ENCODE measurements at regions not wholly inside any gene's neighbourhood (a gene's known extent, or its start where the extent isn't known, plus 50 kb on each side); places are given as distances from the start of the nearest gene placed in this dataset.
A peak's percentile ranks its signal among the peaks of the same experiment; 100 is the strongest.
"Not testable (repeated sequence)": the region's sequence is repeated elsewhere in the genome, so short reads cannot be mapped to it uniquely, and the experiment has no call there.

DNA sequence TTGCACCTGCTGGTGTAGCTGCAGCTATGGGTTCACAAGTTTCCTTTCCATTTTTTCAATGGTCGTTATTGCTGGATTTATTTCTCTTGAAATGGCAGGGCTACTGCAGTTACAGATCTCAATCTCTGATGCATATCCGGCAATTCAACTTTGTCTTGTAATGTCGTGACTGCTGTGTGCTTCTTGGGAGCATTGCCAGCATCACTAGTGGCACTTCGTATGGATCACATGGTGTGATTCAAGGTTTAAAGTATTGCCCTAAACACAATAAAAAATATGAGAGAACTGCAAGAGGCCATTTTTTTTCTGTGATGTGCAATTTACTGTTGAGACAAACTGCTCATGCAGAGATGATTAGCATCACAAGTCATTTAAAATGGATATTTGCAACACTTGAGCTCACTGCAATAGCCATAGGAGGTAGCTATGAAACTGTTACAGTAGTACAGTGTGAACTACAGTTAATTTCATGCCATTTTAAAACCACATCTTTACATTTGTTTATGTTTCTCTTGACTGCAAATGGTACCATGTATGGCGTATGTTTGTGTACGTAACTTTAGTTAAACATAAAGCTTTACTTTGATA is 217.4 kb upstream of the PDE3A start:
- Histone ChIP-seq H3K27me3 (ENCODE audit: control insufficient read depth, insufficient read depth, low read length) (no peaks in the 10 kb centered on the region), H3K9ac (ENCODE audit: insufficient read depth, low read length) (no peak overlapping the region), H4K20me1 (ENCODE audit: control insufficient read depth, extremely low read depth, insufficient read depth, low read length) (no peaks in the 10 kb centered on the region), H3K4me2 (ENCODE audit: extremely low read depth, insufficient read depth, low read length) (no peak overlapping the region), H3K36me3 (ENCODE audit: control insufficient read depth, insufficient read depth, low read length) (no peaks in the 10 kb centered on the region), H2AFZ (ENCODE audit: low read length) (no peak overlapping the region), H3K4me3 (replicated peaks in 1 of 4; ENCODE audit: control extremely low read depth in 1 of 4, insufficient read depth in 1 of 4, low read depth in 3 of 4, low read length in 4 of 4) (no peak overlapping the region), H3K27ac (ENCODE audit: insufficient read depth, low read length) (no peak overlapping the region), H3K79me2 (ENCODE audit: control insufficient read depth, insufficient read depth, low read length) (no peaks in the 10 kb centered on the region), H3K9me3 (ENCODE audit: control insufficient read depth, insufficient read depth, low read depth, low read length) (no peaks in the 10 kb centered on the region), H3K4me1 (ENCODE audit: control insufficient read depth, extremely low read depth, insufficient read depth, low read length) (no peaks in the 10 kb centered on the region)
- no peak for TF ChIP-seq EZH2 (IDR thresholded peaks at IDR 0.05; ENCODE audit: low read length, missing control alignments)
- no peak for TF ChIP-seq CTCF (conservative IDR thresholded peaks at IDR 0.05 in 1 of 2, IDR thresholded peaks at IDR 0.05 in 1 of 2; ENCODE audit: low read depth in 1 of 2, low read length in 2 of 2)
- no peak for DNase-seq (ENCODE audit: low read depth in 2 of 2)

- peak overlapping the region; percentile 68 for H2AFZ ChIP-seq (ENCODE audit: low read length)
These were observed 214.3 kb upstream of the PDE3A start for GRCh38 chr12:20154052-20154451.

GRCh38 chr12:20155374-20155773 is 213.0 kb upstream of the PDE3A start:
- no peaks in the 10 kb centered on the region for H3K79me2 ChIP-seq (ENCODE audit: control insufficient read depth, insufficient read depth, low read length)
- no peak overlapping the region for H3K4me3 ChIP-seq (replicated peaks in 1 of 4; ENCODE audit: control extremely low read depth in 1 of 4, insufficient read depth in 1 of 4, low read depth in 3 of 4, low read length in 4 of 4)
- TF ChIP-seq CTCF (conservative IDR thresholded peaks at IDR 0.05 in 1 of 2, IDR thresholded peaks at IDR 0.05 in 1 of 2; ENCODE audit: low read depth in 1 of 2, low read length in 2 of 2), result no peak
- no peak for TF ChIP-seq EZH2 (IDR thresholded peaks at IDR 0.05; ENCODE audit: low read length, missing control alignments)
- H3K9me3 ChIP-seq (ENCODE audit: control insufficient read depth, insufficient read depth, low read depth, low read length), result no peaks in the 10 kb centered on the region
- H3K4me2 ChIP-seq (ENCODE audit: extremely low read depth, insufficient read depth, low read length), result no peak overlapping the region
- H2AFZ ChIP-seq (ENCODE audit: low read length), result no peak overlapping the region
- no peaks in the 10 kb centered on the region for H4K20me1 ChIP-seq (ENCODE audit: control insufficient read depth, extremely low read depth, insufficient read depth, low read length)
- H3K27me3 ChIP-seq (ENCODE audit: control insufficient read depth, insufficient read depth, low read length), result no peaks in the 10 kb centered on the region
- no peaks in the 10 kb centered on the region for H3K36me3 ChIP-seq (ENCODE audit: control insufficient read depth, insufficient read depth, low read length)
- no peak overlapping the region for H3K9ac ChIP-seq (ENCODE audit: insufficient read depth, low read length)
- DNase-seq (ENCODE audit: low read depth in 2 of 2), result no peak
- H3K27ac ChIP-seq (ENCODE audit: insufficient read depth, low read length), result no peak overlapping the region
- no peaks in the 10 kb centered on the region for H3K4me1 ChIP-seq (ENCODE audit: control insufficient read depth, extremely low read depth, insufficient read depth, low read length)

More at GRCh38 chr12:20154052-20154451, 214.3 kb upstream of the PDE3A start:
- no peaks in the 10 kb centered on the region for H3K9me3 ChIP-seq (ENCODE audit: control insufficient read depth, insufficient read depth, low read depth, low read length)
- no peak overlapping the region for H3K4me3 ChIP-seq (replicated peaks in 1 of 4; ENCODE audit: control extremely low read depth in 1 of 4, insufficient read depth in 1 of 4, low read depth in 3 of 4, low read length in 4 of 4)
- H4K20me1 ChIP-seq (ENCODE audit: control insufficient read depth, extremely low read depth, insufficient read depth, low read length), result no peaks in the 10 kb centered on the region
- no peak for TF ChIP-seq CTCF (conservative IDR thresholded peaks at IDR 0.05 in 1 of 2, IDR thresholded peaks at IDR 0.05 in 1 of 2; ENCODE audit: low read depth in 1 of 2, low read length in 2 of 2)
- no peak for TF ChIP-seq EZH2 (IDR thresholded peaks at IDR 0.05; ENCODE audit: low read length, missing control alignments)
- H3K4me1 ChIP-seq (ENCODE audit: control insufficient read depth, extremely low read depth, insufficient read depth, low read length), result no peaks in the 10 kb centered on the region
- no peak overlapping the region for H3K4me2 ChIP-seq (ENCODE audit: extremely low read depth, insufficient read depth, low read length)
- H3K9ac ChIP-seq (ENCODE audit: insufficient read depth, low read length), result no peak overlapping the region
- H3K27me3 ChIP-seq (ENCODE audit: control insufficient read depth, insufficient read depth, low read length), result no peaks in the 10 kb centered on the region
- H3K36me3 ChIP-seq (ENCODE audit: control insufficient read depth, insufficient read depth, low read length), result no peaks in the 10 kb centered on the region
- no peak overlapping the region for H3K27ac ChIP-seq (ENCODE audit: insufficient read depth, low read length)
- no peaks in the 10 kb centered on the region for H3K79me2 ChIP-seq (ENCODE audit: control insufficient read depth, insufficient read depth, low read length)
- DNase-seq (ENCODE audit: low read depth in 2 of 2), result peak; percentile 17 to 42

DNA sequence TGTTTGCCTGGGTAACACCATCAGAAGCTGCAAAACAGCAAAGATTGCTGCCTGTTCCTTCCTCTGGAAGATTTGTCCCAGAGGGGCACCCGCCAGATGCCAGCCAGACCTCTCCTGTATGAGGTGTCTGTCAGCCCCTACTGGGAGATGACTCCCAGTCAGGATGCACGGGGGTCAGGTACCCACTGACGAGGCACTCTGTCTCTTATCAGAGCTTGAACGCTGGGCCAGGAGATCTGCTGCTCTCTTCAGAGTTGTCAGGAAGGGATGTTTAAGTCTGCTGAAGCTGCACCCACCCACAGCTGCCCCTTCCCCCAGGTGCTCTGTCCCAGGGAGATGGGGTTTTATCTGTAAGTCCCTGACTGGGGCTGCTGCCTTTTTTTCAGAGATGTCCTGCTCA is 207.4 kb upstream of the PDE3A start:
- H3K9me3 ChIP-seq (ENCODE audit: control insufficient read depth, insufficient read depth, low read depth, low read length); H3K27ac ChIP-seq (ENCODE audit: insufficient read depth, low read length); H3K27me3 ChIP-seq (ENCODE audit: control insufficient read depth, insufficient read depth, low read length); H4K20me1 ChIP-seq (ENCODE audit: control insufficient read depth, extremely low read depth, insufficient read depth, low read length); H3K4me3 ChIP-seq (replicated peaks in 1 of 4; ENCODE audit: control extremely low read depth in 1 of 4, insufficient read depth in 1 of 4, low read depth in 3 of 4, low read length in 4 of 4); H3K79me2 ChIP-seq (ENCODE audit: control insufficient read depth, insufficient read depth, low read length); H2AFZ ChIP-seq (ENCODE audit: low read length); H3K4me2 ChIP-seq (ENCODE audit: extremely low read depth, insufficient read depth, low read length); H3K4me1 ChIP-seq (ENCODE audit: control insufficient read depth, extremely low read depth, insufficient read depth, low read length); DNase-seq (ENCODE audit: low read depth in 2 of 2); H3K36me3 ChIP-seq (ENCODE audit: control insufficient read depth, insufficient read depth, low read length); H3K9ac ChIP-seq (ENCODE audit: insufficient read depth, low read length): not testable (repeated sequence)

All from fibroblast of lung (primary cell).